Transverse colon (tissue), 4 donors: ENCODE measurements at regions not wholly inside any gene's neighbourhood (a gene's known extent, or its start where the extent isn't known, plus 50 kb on each side); places are given as distances from the start of the nearest gene placed in this dataset.

Experiments used
- POLR2A ChIP-seq: fragments of 450-650 bp; IDR thresholded peaks from one replicate; pipeline ENCODE4 v1.6.1; 2016; ENCODE audit warnings: antibody characterized with exemption, mild to moderate bottlenecking, moderate library complexity
- POLR2AphosphoS5 ChIP-seq, 3 donors: sonication (generic); formaldehyde crosslinking; IDR thresholded peaks; one replicate each; pipeline ENCODE4 v1.6.1; 2016; ENCODE audit warnings: antibody characterized with exemption in 3 of 3
- TF ChIP-seq, protein P1 (sequence below), 5 experiments: fragments of 200-600 bp in 3 of 5; fragments of 450-650 bp in 2 of 5; sonication (generic) in 3 of 5; IDR thresholded peaks; 1 replicate in 2 of 5; 2 replicates in 3 of 5; pipeline ENCODE4 v1.5.1; 2016 to 2017; ENCODE audit warnings: antibody characterized with exemption in 5 of 5, inconsistent platforms in 3 of 5, mild to moderate bottlenecking in 2 of 5, moderate library complexity in 1 of 5

DNA sequence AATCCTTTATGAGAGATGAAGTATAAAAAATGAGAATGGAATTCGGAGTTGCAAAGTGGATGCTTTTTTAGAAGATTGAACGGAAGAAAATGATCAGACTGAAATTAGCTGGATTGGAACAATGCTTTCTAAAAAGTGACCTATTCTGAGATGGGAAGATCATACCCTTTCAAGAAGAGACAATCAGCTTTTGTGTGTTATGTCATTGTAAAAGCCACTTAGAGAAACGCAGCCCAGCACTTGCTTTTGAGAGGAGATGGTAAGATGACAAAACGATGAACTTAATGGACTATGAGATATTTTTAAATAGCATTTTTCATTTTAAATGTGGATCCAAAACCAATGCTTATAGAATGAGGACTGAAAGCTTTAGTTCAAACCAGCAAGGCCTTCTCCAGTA, 871.4 kb upstream of the KLHL29 start:
- TF ChIP-seq POLR2AphosphoS5 (IDR thresholded peaks at IDR 0.05) (no peak), POLR2A (no peak)
- TF ChIP-seq, protein P1, sequence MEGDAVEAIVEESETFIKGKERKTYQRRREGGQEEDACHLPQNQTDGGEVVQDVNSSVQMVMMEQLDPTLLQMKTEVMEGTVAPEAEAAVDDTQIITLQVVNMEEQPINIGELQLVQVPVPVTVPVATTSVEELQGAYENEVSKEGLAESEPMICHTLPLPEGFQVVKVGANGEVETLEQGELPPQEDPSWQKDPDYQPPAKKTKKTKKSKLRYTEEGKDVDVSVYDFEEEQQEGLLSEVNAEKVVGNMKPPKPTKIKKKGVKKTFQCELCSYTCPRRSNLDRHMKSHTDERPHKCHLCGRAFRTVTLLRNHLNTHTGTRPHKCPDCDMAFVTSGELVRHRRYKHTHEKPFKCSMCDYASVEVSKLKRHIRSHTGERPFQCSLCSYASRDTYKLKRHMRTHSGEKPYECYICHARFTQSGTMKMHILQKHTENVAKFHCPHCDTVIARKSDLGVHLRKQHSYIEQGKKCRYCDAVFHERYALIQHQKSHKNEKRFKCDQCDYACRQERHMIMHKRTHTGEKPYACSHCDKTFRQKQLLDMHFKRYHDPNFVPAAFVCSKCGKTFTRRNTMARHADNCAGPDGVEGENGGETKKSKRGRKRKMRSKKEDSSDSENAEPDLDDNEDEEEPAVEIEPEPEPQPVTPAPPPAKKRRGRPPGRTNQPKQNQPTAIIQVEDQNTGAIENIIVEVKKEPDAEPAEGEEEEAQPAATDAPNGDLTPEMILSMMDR (IDR thresholded peaks at IDR 0.05): no peak
